ENCODE measurements at regions not wholly inside any gene's neighbourhood (a gene's known extent, or its start where the extent isn't known, plus 50 kb on each side); places are given as distances from the start of the nearest gene placed in this dataset.

GRCh38 chr6:132063738-132064137 lies 112.6 kb upstream of the CCN2 start:
- Histone ChIP-seq H3K23ac (ENCODE audit: insufficient read length) (no peak overlapping the region), H4K20me1 (replicated peaks in 1 of 2; ENCODE audit: control insufficient read depth in 1 of 2, insufficient read depth in 2 of 2, low read length in 2 of 2) (no peaks in the 10 kb centered on the region), H2BK120ac (replicated peaks; ENCODE audit: low read depth, low read length) (no peak overlapping the region), H3K27ac (ENCODE audit: low read depth, low read length) (no peak overlapping the region), H3K79me2 (ENCODE audit: control insufficient read depth in 1 of 2, insufficient read depth in 2 of 2, low read length in 2 of 2) (no peaks in the 10 kb centered on the region), H2BK15ac (ENCODE audit: low read length) (no peak overlapping the region), H3K4ac (replicated peaks; ENCODE audit: insufficient read length, low read depth, low read length) (no peak overlapping the region), H3K27me3 (replicated peaks in 1 of 4; ENCODE audit: control insufficient read depth in 3 of 4, extremely low read depth in 1 of 4, insufficient read depth in 3 of 4, low read length in 3 of 4) (peaks cover 0 to 1% (median 0%) of the 10 kb centered on the region in 4 experiments; a peak in 1 of 7 replicates), H3K79me1 (ENCODE audit: low read depth, low read length) (no peaks in the 10 kb centered on the region), H2AK5ac (ENCODE audit: low read depth, low read length) (no peak overlapping the region), H3K14ac (ENCODE audit: insufficient read length) (no peak overlapping the region), H3K9me3 (ENCODE audit: insufficient read depth in 2 of 2, low read depth in 1 of 2, low read length in 1 of 2) (no peaks in the 10 kb centered on the region), H3K4me1 (replicated peaks in 1 of 4; ENCODE audit: control insufficient read depth in 3 of 4, insufficient read depth in 4 of 4, low read length in 3 of 4) (no peaks in the 10 kb centered on the region), H4K8ac (ENCODE audit: extremely low read depth, insufficient read depth, low read length) (no peak overlapping the region), H3K4me2 (ENCODE audit: insufficient read depth in 1 of 2, low read depth in 2 of 2, low read length in 2 of 2) (no peak overlapping the region), H4K5ac (ENCODE audit: insufficient read length, low read depth, low read length) (no peak overlapping the region), H2AFZ (ENCODE audit: low read length) (no peak overlapping the region), H3K9ac (replicated peaks in 1 of 4; ENCODE audit: extremely low read depth in 1 of 4, low read depth in 3 of 4, low read length in 3 of 4) (no peak overlapping the region), H2BK12ac (ENCODE audit: low read depth, low read length) (no peak overlapping the region), H3K4me3 (ENCODE audit: extremely low read depth in 1 of 4, insufficient read depth in 2 of 4, low read depth in 3 of 4, low read length in 4 of 4) (no peak overlapping the region), H3K56ac (replicated peaks; ENCODE audit: insufficient read length, low read depth, low read length) (no peak overlapping the region), H3K23me2 (ENCODE audit: low read depth, low read length) (no peaks in the 10 kb centered on the region), H2BK20ac (ENCODE audit: low read length) (no peak overlapping the region), H3K18ac (ENCODE audit: extremely low read depth, low read length) (no peak overlapping the region), H3K36me3 (ENCODE audit: control insufficient read depth in 2 of 4, insufficient read depth in 4 of 4, low read length in 3 of 4) (no peaks in the 10 kb centered on the region), H4K91ac (replicated peaks; ENCODE audit: insufficient read length, low read length) (no peak overlapping the region), H2BK5ac (ENCODE audit: low read depth, low read length) (no peak overlapping the region)
- no peak for FAIRE-seq
- WGBS, 2 experiments (ENCODE audit: extremely low coverage in 1 of 2, insufficient coverage in 1 of 2, insufficient read length in 1 of 2, insufficient replicate concordance in 2 of 2, low coverage in 1 of 2, low lambda C conversion rate in 2 of 2, missing lambda C conversion rate in 1 of 2), result 83% methylated on average over 2 of the region's 2 CpGs; no CpG with 5 or more reads in 1 of the 2 experiments
- POLR2A ChIA-PET (ENCODE audit: partially characterized antibody), result no interaction called here
- DNase-seq (ENCODE audit: low read depth in 1 of 2, low spot score in 2 of 2), result no peak
- CTCF ChIA-PET (ENCODE audit: partially characterized antibody), result no interaction called here
- TF ChIP-seq CEBPB (IDR thresholded peaks at IDR 0.05; ENCODE audit: low read depth, low read length) (no peak), CHD2 (IDR thresholded peaks at IDR 0.05; ENCODE audit: low read length) (no peak), RNF2 (IDR thresholded peaks at IDR 0.05; ENCODE audit: borderline replicate concordance, low read depth, low read length, missing control alignments, poor library complexity, severe bottlenecking) (no peak), JUN (IDR thresholded peaks at IDR 0.05; ENCODE audit: low read depth, low read length) (no peak), SIX5 (IDR thresholded peaks at IDR 0.05; ENCODE audit: low read depth, low read length) (no peak), SUZ12 (IDR thresholded peaks at IDR 0.05; ENCODE audit: low read length) (no peak), HDAC6 (IDR thresholded peaks at IDR 0.05; ENCODE audit: low read depth, low read length) (no peak), BRCA1 (IDR thresholded peaks at IDR 0.05; ENCODE audit: low read depth, low read length) (no peak), POU5F1 (IDR thresholded peaks at IDR 0.05; ENCODE audit: low read depth, low read length) (no peak), HDAC2 (IDR thresholded peaks at IDR 0.05; ENCODE audit: borderline replicate concordance in 1 of 2, low read depth in 2 of 2, low read length in 2 of 2) (no peak), EZH2 (IDR thresholded peaks at IDR 0.05; ENCODE audit: low read depth, low read length, severe bottlenecking) (no peak), CBX8 (IDR thresholded peaks at IDR 0.05; ENCODE audit: borderline replicate concordance, low read depth, low read length) (no peak), MAFK (IDR thresholded peaks at IDR 0.05; ENCODE audit: low read depth, low read length) (no peak), RXRA (IDR thresholded peaks at IDR 0.05; ENCODE audit: insufficient read depth, low read depth, low read length) (no peak)

Data from H1 (cell line).